Ascending aorta (tissue), 2 donors: ENCODE measurements at regions not wholly inside any gene's neighbourhood (a gene's known extent, or its start where the extent isn't known, plus 50 kb on each side); places are given as distances from the start of the nearest gene placed in this dataset.

Source experiments
- DNase-seq, 2 donors: peaks; one replicate each; pipeline ENCODE4 v3.0.0-alpha.2; 2019; ENCODE audit warnings: low spot score in 2 of 2
- H3K27ac ChIP-seq, 2 donors: fragments of 200-600 bp; sonication (generic); one replicate each; pipeline ENCODE4 v1.5.1; 2016 to 2017; ENCODE audit warnings: mild to moderate bottlenecking in 1 of 2
- H3K27me3 ChIP-seq: fragments of 200-600 bp; sonication (generic); one replicate; pipeline ENCODE4 v1.5.1; 2017
- H3K36me3 ChIP-seq, 2 donors: fragments of 200-600 bp; sonication (generic); one replicate each; pipeline ENCODE4 v1.5.1; 2016
- H3K4me1 ChIP-seq, 2 donors: fragments of 200-600 bp; sonication (generic); one replicate each; pipeline ENCODE4 v1.5.1; 2016 to 2017; ENCODE audit warnings: mild to moderate bottlenecking in 1 of 2
- H3K4me3 ChIP-seq, 2 donors: fragments of 200-600 bp; sonication (generic); one replicate each; pipeline ENCODE4 v1.5.1; 2016 to 2017; ENCODE audit warnings: mild to moderate bottlenecking in 1 of 2
- H3K9me3 ChIP-seq, 2 donors: fragments of 200-600 bp; sonication (generic); one replicate each; pipeline ENCODE4 v1.5.1; 2016
- intact Hi-C: fragments of 100-400 bp; cut with DNase I; formaldehyde crosslinking; loops from one replicate; pipeline ENCODE4 v1.15.1; 2023
- TF ChIP-seq, protein P1 (sequence below), 3 experiments: fragments of 200-600 bp in 2 of 3; fragments of 450-650 bp in 1 of 3; sonication (generic) in 2 of 3; IDR thresholded peaks; one replicate each; pipeline ENCODE4 v1.5.1; 2016 to 2019; ENCODE audit warnings: antibody characterized with exemption in 3 of 3, mild to moderate bottlenecking in 1 of 3, moderate library complexity in 1 of 3

DNA sequence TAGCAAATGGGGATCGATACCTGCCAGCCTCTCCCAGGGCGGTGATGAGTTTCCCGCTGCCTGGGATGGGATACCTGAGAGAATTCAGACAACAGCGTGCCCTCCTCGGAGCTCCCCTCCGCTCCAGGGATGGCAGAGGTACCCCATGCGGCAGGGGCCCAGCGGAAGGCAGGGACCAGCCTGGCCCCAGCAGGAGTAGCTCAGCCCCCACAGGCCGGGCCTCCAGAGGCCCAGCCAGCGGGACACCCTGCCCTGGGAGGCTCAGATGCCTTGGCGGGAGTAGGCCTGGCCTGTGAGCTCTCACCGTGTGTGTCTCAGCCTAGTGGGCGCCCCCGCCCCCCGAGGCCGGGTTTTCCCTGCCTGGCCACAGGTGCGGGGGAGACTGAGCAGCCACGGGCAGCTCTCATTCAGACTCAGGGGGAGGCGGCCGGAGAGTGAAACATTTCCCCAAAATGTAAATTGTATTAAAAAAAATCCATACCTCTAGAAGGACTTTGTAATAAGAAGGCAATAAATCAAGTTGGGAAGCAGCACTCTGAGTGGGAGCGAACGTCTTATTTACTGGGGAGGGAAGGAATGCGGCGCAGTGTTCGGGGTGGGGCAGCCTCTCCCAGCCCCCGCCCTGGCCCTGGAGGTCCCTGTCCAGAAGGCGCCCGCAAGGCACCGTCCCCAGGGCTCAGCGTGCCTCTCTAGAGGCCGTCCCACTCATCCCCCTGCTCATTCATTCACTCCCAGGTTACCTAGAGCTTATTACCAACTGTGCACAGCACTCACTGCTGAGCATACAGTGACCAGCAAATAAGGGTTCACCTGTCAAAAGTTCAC lies 888.0 kb downstream of the BRD1 start:
- no peaks in the 10 kb centered on the region for H3K36me3 ChIP-seq
- H3K4me3 ChIP-seq, result no peak overlapping the region
- DNase-seq, result peak in 1 of 2 donors; percentile 31
- intact Hi-C loops, result loop anchor here (10.0 kb wide), 2 partner anchors 365 kb away; no protein-coding TSS in a partner anchor
- no peaks in the 10 kb centered on the region for H3K4me1 ChIP-seq
- no peak overlapping the region for H3K27ac ChIP-seq
- TF ChIP-seq, protein P1, sequence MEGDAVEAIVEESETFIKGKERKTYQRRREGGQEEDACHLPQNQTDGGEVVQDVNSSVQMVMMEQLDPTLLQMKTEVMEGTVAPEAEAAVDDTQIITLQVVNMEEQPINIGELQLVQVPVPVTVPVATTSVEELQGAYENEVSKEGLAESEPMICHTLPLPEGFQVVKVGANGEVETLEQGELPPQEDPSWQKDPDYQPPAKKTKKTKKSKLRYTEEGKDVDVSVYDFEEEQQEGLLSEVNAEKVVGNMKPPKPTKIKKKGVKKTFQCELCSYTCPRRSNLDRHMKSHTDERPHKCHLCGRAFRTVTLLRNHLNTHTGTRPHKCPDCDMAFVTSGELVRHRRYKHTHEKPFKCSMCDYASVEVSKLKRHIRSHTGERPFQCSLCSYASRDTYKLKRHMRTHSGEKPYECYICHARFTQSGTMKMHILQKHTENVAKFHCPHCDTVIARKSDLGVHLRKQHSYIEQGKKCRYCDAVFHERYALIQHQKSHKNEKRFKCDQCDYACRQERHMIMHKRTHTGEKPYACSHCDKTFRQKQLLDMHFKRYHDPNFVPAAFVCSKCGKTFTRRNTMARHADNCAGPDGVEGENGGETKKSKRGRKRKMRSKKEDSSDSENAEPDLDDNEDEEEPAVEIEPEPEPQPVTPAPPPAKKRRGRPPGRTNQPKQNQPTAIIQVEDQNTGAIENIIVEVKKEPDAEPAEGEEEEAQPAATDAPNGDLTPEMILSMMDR (IDR thresholded peaks at IDR 0.05), result no peak
- H3K9me3 ChIP-seq, result no peaks in the 10 kb centered on the region
- no peaks in the 10 kb centered on the region for H3K27me3 ChIP-seq

DNA sequence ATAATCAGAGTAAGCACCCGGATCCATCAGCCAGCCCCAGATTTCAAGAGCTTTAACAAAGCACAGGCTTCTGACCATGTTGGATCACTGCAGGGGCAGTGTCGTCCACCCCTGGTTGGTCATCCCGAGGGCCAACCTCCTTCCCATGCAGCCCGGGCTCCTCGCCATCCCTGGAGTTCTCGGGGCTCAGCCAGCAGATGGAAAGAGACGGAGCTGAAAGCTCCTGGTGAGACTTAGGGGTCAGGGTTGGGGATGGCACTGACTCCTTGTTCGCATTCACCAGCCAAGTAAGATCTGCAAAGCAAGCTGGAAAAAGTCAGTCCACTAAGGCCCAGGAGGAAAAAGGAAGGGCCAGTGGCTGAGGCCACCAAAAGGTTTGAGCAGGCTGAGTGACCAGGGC lies 888.9 kb downstream of the BRD1 start:
- Histone ChIP-seq H3K4me3 (no peak overlapping the region), H3K36me3 (no peaks in the 10 kb centered on the region), H3K4me1 (no peaks in the 10 kb centered on the region), H3K27ac (no peak overlapping the region), H3K9me3 (no peaks in the 10 kb centered on the region), H3K27me3 (no peaks in the 10 kb centered on the region)
- DNase-seq, result peak in 1 of 2 donors; percentile 16
- intact Hi-C loops, result no loop called here
- TF ChIP-seq, protein P1 (IDR thresholded peaks at IDR 0.05), result no peak

DNA sequence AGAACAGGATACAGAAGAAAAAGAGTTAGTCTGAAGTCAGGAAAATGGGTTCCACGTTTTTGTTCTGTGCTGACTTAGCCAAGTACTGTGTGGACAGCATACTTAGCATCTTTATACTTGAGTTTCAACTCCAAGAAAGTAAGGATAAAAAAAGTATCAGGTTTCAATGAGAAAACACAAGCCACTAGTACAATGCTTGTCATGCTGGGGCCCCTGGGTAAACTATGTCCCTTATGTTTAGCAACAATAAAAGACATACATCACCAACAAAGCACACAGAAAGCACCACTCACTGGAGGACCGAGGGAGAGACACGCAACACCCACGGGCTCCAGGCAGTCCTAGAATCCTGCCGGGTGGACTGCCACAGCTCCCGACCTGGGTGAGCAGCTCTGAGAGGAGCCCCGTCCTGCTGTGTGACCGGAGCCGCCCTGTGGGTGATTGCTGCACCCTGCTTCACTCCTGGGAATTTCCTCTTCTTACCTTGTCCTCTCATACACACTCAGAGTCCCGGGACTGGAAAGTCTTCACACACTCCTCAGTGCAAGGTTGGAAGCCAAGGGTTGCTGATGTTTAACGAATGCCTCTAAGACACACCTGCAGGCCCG lies 890.5 kb downstream of the BRD1 start:
- Histone ChIP-seq H3K9me3 (no peaks in the 10 kb centered on the region), H3K4me1 (no peaks in the 10 kb centered on the region), H3K27ac (no peak overlapping the region), H3K27me3 (no peaks in the 10 kb centered on the region), H3K36me3 (no peaks in the 10 kb centered on the region), H3K4me3 (no peak overlapping the region)
- intact Hi-C loops, result no loop called here
- TF ChIP-seq, protein P1 (IDR thresholded peaks at IDR 0.05), result no peak
- DNase-seq, result peak in 1 of 2 donors; percentile 16

DNA sequence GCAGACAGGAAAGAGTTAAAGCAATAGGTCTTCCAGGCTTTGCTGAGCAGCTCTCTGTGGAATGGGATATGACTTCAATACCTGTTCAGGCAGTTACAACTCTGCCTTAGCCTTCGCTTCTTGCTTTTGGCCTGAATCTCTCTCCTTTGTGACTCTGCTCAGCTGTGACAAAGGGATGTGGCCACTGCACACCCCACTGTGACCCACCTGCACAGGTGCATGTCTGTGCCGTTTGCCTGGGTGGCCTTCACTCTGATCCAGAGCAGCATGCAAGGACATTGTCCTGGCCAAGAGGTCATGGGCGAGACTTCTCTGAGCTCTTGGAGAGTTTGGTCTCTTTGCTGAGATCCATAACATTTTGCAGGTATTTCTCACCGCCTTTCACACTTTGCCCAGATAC lies 891.3 kb downstream of the BRD1 start:
- intact Hi-C loops, result no loop called here
- H3K4me1 ChIP-seq, result no peaks in the 10 kb centered on the region
- no peak overlapping the region for H3K27ac ChIP-seq
- H3K27me3 ChIP-seq, result no peaks in the 10 kb centered on the region
- H3K36me3 ChIP-seq, result no peaks in the 10 kb centered on the region
- TF ChIP-seq, protein P1 (IDR thresholded peaks at IDR 0.05), result no peak
- H3K9me3 ChIP-seq, result no peaks in the 10 kb centered on the region
- H3K4me3 ChIP-seq, result no peak overlapping the region
- peak in 1 of 2 donors; percentile 21 for DNase-seq

DNA sequence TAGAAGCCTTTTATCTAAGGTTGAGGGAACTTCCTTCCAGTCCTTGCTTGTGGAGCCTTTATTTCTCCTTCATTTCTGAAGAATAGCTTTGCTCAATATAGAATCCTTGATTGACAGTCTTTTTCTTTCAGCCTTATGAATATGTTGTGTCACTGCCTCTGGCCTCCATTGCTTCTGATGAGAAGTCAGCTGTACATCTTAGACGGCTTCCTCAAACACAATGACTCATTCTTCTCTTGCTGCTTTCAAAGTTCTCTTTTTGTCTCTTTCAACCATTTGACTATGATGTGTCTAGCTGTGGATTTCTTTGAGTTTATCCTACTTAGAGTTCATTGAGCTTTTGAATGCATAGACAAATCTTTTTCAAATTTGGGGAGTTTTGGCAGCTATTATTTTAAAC lies 893.2 kb downstream of the BRD1 start:
- Histone ChIP-seq H3K27me3 (no peaks in the 10 kb centered on the region), H3K9me3 (no peaks in the 10 kb centered on the region), H3K27ac (no peak overlapping the region), H3K36me3 (no peaks in the 10 kb centered on the region), H3K4me3 (no peak overlapping the region), H3K4me1 (no peaks in the 10 kb centered on the region)
- TF ChIP-seq, protein P1 (IDR thresholded peaks at IDR 0.05), result no peak
- no peak for DNase-seq
- intact Hi-C loops, result no loop called here
